Prostate gland (tissue), 2 donors: ENCODE measurements at regions not wholly inside any gene's neighbourhood (a gene's known extent, or its start where the extent isn't known, plus 50 kb on each side); places are given as distances from the start of the nearest gene placed in this dataset.

Experiments used
- POLR2A ChIP-seq: fragments of 450-650 bp; IDR thresholded peaks from one replicate; pipeline ENCODE4 v1.6.1; 2016; ENCODE audit warnings: antibody characterized with exemption, mild to moderate bottlenecking
- TF ChIP-seq, protein P1 (sequence below), 4 experiments: fragments of 200-600 bp in 2 of 4; fragments of 450-650 bp in 2 of 4; sonication (generic) in 2 of 4; IDR thresholded peaks; 1 replicate in 3 of 4; 2 replicates in 1 of 4; pipeline ENCODE4 v1.5.1; 2016 to 2019; ENCODE audit warnings: antibody characterized with exemption in 4 of 4, mild to moderate bottlenecking in 2 of 4, moderate library complexity in 2 of 4

DNA sequence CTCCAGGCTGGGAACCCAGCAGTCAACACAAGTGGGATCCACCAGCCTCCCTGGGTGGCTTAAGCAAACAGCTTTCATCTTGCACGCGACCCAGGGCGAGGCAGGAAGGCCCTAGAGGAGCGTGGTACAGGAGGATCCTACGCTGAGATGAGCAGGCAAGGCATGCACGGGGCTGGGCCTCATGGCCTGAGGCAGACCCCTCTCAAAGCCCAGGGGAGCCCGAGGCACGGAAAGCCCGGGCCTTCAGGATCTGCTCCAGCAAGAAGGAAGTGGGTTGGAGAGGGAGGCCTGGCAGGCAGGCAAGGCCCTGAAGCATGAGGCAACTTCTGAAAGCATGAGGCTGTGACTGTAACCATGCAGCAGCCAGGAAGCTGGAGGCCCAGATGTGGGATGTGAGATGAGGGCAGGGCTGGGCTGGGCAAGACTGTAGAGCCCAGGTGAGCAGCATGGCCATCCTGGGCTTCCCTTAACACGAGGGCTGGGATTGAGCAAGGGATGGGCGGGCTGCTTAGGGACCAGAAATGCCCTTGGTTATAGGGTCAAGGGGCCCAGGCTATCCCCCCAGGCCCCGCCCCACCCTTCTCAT is 338.7 kb downstream of the C16orf95 start:
- no peak for TF ChIP-seq POLR2A
- TF ChIP-seq, protein P1, sequence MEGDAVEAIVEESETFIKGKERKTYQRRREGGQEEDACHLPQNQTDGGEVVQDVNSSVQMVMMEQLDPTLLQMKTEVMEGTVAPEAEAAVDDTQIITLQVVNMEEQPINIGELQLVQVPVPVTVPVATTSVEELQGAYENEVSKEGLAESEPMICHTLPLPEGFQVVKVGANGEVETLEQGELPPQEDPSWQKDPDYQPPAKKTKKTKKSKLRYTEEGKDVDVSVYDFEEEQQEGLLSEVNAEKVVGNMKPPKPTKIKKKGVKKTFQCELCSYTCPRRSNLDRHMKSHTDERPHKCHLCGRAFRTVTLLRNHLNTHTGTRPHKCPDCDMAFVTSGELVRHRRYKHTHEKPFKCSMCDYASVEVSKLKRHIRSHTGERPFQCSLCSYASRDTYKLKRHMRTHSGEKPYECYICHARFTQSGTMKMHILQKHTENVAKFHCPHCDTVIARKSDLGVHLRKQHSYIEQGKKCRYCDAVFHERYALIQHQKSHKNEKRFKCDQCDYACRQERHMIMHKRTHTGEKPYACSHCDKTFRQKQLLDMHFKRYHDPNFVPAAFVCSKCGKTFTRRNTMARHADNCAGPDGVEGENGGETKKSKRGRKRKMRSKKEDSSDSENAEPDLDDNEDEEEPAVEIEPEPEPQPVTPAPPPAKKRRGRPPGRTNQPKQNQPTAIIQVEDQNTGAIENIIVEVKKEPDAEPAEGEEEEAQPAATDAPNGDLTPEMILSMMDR (IDR thresholded peaks at IDR 0.05) = no peak
